D721Med (cell line): ENCODE measurements at regions not wholly inside any gene's neighbourhood (a gene's known extent, or its start where the extent isn't known, plus 50 kb on each side); places are given as distances from the start of the nearest gene placed in this dataset.

Experiments
- DNase-seq: peaks from one replicate; pipeline ENCODE4 v3.0.0; 2011; ENCODE audit warnings: low spot score; ENCODE audit not compliant: insufficient read length
- FAIRE-seq: peaks from 2 replicates; lab custom pipeline; 2011; peaks lifted over from hg19 to GRCh38; lab: Jason Lieb, UNC
- TF ChIP-seq, protein P1 (sequence below): IDR thresholded peaks from 2 replicates; pipeline ENCODE4 v1.5.1; 2012; ENCODE audit warnings: mild to moderate bottlenecking, control low read depth; ENCODE audit not compliant: insufficient read depth; ENCODE audit errors: missing control alignments

- DNase-seq (no peak), FAIRE-seq (no peak)
- TF ChIP-seq, protein P1, sequence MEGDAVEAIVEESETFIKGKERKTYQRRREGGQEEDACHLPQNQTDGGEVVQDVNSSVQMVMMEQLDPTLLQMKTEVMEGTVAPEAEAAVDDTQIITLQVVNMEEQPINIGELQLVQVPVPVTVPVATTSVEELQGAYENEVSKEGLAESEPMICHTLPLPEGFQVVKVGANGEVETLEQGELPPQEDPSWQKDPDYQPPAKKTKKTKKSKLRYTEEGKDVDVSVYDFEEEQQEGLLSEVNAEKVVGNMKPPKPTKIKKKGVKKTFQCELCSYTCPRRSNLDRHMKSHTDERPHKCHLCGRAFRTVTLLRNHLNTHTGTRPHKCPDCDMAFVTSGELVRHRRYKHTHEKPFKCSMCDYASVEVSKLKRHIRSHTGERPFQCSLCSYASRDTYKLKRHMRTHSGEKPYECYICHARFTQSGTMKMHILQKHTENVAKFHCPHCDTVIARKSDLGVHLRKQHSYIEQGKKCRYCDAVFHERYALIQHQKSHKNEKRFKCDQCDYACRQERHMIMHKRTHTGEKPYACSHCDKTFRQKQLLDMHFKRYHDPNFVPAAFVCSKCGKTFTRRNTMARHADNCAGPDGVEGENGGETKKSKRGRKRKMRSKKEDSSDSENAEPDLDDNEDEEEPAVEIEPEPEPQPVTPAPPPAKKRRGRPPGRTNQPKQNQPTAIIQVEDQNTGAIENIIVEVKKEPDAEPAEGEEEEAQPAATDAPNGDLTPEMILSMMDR, result no peak
Observed at GRCh38 chr5:124549891-124550436, 196.5 kb downstream of the ZNF608 start.

- no peak for DNase-seq
- TF ChIP-seq, protein P1, result no peak
- no peak for FAIRE-seq
Observed at GRCh38 chr5:124546643-124547042, 199.8 kb downstream of the ZNF608 start.

DNA sequence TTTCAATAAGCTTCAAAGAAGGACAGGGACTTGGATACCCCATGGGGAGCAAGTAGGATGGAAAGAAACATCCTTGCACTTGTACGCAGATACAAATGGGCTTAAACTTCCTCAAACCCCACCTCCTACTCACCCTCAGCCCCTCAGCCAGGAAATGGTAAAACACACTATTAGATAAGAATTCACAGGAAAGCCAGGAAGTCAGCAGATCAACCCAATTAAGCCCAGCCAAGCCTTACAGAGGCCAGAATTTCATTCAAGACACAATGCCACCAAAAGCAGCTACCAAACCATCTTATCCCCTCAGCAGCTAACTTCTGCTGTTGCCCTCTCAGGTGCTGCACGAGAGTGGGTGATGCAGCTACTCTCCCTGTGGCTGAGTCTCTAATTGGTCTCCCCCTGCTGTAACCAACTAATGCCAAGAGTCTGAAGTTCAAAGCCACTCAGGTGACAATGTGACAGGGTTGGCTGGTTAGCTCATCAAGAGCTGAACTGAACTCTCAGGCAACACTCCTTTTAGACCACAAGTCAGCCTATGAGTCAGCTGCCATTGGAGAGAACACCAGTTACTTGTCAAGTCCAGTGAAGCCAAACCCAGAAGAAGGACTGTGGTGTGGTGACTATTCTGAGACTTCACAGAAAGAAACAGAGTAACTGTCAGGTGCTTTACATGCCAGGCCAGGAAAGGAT, 201.9 kb downstream of the ZNF608 start:
- TF ChIP-seq, protein P1, result no peak
- DNase-seq, result no peak
- no peak for FAIRE-seq

- FAIRE-seq (no peak), DNase-seq (no peak)
- TF ChIP-seq, protein P1, result no peak
Observed at GRCh38 chr5:124538931-124539330, 207.5 kb downstream of the ZNF608 start.

GRCh38 chr5:124538191-124538590, 208.2 kb downstream of the ZNF608 start:
- no peak for DNase-seq
- TF ChIP-seq, protein P1, result no peak
- no peak for FAIRE-seq

- TF ChIP-seq, protein P1, result no peak
- no peak for DNase-seq
- no peak for FAIRE-seq
Observed at GRCh38 chr5:124537522-124537921, 208.9 kb downstream of the ZNF608 start.

- no peak for FAIRE-seq
- DNase-seq, result no peak
- TF ChIP-seq, protein P1, result no peak
Observed at GRCh38 chr5:124537107-124537506, 209.3 kb downstream of the ZNF608 start.
